H54 (cell line): ENCODE measurements at regions not wholly inside any gene's neighbourhood (a gene's known extent, or its start where the extent isn't known, plus 50 kb on each side); places are given as distances from the start of the nearest gene placed in this dataset.

ENCODE experiments used
- DNase-seq: peaks from one replicate; pipeline ENCODE4 v3.0.0; 2011; ENCODE audit warnings: low spot score, mixed read lengths; ENCODE audit not compliant: insufficient read length
- FAIRE-seq: peaks from 3 replicates; lab custom pipeline; 2011; peaks lifted over from hg19 to GRCh38; lab: Jason Lieb, UNC
- POLR2A ChIP-seq: IDR thresholded peaks from 2 replicates; pipeline ENCODE4 v1.6.1; 2011; ENCODE audit warnings: low read depth, mild to moderate bottlenecking, low read length

DNA sequence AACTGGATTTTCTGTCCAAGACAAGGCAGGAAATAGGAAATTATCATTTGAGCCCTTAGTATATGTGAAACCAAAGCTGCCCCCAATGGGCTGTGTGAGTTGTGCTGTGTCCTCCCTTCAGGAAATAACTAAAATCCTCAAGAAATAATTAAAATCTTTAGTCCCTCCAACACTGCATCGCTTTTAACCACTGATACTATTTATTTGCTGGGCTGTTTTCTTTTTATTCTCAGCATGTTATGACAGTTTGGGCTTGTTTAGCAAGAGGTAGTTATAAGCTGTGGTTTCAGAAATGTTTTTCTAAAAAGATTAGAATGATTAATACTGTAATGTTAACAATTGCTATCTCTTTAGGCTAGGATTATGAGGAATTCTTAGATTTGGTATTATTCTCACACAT, 187.0 kb upstream of the KCNN2 start:
- DNase-seq (no peak), FAIRE-seq (no peak)
- TF ChIP-seq POLR2A: no peak

DNA sequence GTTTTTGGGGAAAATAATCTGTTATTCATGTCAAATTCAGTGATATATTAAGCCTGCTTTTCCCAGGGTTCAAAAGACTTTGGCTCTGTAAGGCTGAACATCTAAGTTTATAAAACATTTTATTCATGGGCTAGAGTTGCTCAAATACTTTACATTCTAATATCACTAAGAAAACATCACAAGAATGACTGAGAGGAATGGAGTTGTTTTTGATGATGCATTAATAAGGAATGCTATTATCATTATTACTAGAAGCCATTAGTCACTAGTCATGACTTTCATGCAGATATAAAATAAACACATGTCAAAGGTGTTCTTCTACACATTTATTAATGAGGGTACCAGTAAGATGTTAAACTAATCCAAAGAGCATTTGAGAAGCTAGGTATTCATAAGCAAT, 185.5 kb upstream of the KCNN2 start:
- no peak for DNase-seq
- no peak for TF ChIP-seq POLR2A
- no peak for FAIRE-seq

DNA sequence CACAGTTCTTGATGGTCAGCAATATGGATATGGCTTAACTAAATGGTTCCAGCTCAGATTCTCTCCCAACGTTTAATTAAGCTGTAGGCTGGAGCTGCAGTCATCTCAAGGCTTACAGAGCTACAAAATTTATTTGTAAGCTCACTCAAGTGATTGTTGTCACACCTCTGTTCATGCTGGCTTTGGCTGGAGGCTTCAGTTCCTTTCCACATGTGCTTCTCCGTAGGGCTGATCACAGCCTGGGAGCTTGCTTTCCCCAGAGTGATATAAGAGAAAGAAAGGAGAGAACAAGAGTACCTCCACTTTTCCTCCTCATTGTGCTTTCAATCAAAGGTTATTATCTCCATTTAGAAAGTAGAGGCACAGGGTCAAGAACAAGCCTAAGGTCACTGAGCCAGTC, 182.7 kb upstream of the KCNN2 start:
- no peak for FAIRE-seq
- no peak for TF ChIP-seq POLR2A

GRCh38 chr5:114184006-114184405, 177.9 kb upstream of the KCNN2 start:
- FAIRE-seq (no peak), DNase-seq (no peak)
- no peak for TF ChIP-seq POLR2A

More for the DNA sequence above, 182.7 kb upstream of the KCNN2 start:
- no peak for DNase-seq

DNA sequence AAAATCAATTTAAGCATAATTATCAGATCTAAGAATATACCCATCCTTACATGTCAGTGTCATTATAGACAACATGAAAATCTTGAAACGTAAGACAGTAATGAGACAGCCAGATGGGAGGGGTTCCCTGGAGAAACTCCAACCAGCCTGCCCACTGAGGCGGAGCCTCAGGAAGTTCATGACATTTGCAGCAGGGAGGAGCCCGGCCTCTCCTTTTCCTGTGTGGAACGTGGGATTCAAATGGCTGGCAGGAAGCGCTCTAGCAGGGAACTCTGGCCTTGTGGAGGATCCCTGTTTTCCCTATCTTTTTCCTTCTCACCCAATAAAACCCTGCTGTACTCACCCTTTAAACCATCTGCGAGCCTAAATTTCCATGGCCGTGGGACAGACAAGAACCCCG, 176.6 kb upstream of the KCNN2 start:
- TF ChIP-seq POLR2A: no peak
- DNase-seq (no peak), FAIRE-seq (peak; percentile 6)

DNA sequence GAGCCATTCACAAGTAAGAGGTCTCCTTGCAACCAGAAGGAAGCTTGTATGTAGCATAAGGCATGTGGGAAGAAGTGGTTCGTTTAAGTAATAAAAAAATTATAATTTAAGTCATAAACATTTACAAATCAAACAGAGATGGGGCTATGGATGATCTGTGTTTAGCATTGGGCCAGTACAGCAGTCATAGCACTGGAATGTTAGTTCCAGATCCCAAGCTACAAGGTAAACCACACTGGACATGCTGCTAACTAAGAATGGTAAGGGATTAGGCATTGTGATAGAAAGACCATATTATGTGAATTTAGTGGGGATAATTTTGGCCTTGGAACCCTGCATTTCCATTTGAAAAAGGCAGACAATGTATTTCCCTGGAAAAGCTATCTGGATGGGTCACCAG, 170.4 kb upstream of the KCNN2 start:
- no peak for FAIRE-seq
- no peak for TF ChIP-seq POLR2A

DNA sequence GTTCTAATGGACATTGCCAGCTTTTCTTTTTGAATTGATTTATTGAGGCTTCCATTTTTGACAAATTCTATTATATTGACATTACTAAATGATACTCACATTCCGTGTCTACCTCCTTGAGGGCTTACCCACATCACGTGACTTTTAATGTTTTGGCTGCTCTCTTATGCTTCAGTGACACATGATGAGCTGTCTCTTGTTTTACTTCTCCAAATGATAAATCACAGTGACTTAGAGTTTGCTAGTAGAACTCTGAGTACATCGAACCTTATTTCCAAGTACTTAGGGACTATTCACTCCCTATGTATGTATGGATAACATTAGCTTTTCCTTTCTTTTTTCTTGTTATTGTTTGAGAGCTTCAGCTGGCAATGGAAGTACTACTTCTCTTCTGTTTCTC, 169.8 kb upstream of the KCNN2 start:
- TF ChIP-seq POLR2A: no peak
- DNase-seq: no peak

More for the DNA sequence above, 170.4 kb upstream of the KCNN2 start:
- DNase-seq: no peak

DNA sequence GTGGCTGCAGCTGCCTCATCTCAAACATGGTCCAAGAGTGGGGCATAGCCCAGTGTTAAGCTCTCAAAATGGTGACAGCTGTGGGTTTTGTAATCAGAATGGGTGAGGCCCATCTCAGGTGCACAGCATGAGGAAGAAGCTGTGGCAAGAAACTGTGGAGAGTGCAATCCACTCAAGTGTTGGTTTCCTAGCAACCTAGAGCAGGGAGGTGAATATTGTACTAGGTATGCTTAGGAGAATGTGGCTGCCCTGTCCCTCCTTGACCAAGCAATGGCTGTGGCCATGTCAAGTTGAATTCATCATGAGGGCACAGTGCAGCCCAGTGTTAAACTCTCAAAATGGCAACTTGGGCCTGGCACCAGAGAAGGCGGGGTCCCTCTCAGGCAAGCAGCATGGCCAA, 160.5 kb upstream of the KCNN2 start:
- TF ChIP-seq POLR2A: no peak
- no peak for DNase-seq
- no peak for FAIRE-seq

More for the DNA sequence above, 169.8 kb upstream of the KCNN2 start:
- FAIRE-seq: no peak

DNA sequence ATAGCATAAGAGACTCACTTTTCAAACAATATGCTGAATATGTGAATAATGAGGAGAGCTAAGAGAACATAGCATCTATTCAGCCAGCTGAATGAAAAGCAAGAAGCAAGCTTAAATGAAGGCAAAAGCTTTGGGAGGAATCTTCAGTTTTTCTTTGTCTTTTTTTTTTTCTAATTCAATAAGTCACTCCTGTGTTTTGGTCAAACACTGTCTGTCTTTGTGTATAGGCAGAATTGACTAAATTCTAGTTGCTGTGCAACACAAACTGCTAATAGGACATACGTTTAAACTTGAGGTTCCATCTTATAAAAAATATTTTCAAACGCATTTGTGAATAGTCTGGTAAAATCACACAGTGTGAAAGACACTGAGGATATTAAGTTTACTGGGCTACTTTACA, 156.9 kb upstream of the KCNN2 start:
- TF ChIP-seq POLR2A: no peak
- FAIRE-seq (no peak), DNase-seq (no peak)

GRCh38 chr5:114206640-114207039, 155.2 kb upstream of the KCNN2 start:
- FAIRE-seq (no peak), DNase-seq (no peak)
- TF ChIP-seq POLR2A: no peak

GRCh38 chr5:114207615-114208014, 154.3 kb upstream of the KCNN2 start:
- no peak for DNase-seq
- TF ChIP-seq POLR2A: no peak
- FAIRE-seq: no peak

GRCh38 chr5:114208120-114208519, 153.8 kb upstream of the KCNN2 start:
- TF ChIP-seq POLR2A: no peak
- DNase-seq (no peak), FAIRE-seq (no peak)

DNA sequence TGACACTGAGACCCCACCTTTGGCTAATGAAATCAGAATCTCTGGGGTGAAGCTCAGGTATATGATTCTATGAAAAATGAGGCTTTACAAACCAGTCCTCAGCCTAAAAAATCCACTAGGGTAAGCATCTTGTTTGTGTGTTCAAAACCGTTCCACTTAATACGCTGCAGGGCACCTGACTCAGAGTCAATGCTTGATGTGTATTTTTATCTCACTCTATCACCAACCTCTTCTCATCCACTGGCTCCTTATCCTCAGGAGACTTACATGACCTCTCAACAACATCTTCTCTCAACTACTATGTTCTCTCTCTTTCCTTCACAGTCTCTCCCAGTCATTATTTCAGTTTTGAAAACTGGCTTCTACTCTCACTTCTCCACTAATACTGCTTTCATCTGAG, 153.3 kb upstream of the KCNN2 start:
- DNase-seq: no peak
- no peak for FAIRE-seq
- no peak for TF ChIP-seq POLR2A

- no peak for TF ChIP-seq POLR2A
- no peak for DNase-seq
- FAIRE-seq: no peak
These were observed 151.2 kb upstream of the KCNN2 start for GRCh38 chr5:114210662-114211061.

GRCh38 chr5:114221807-114222206, 140.1 kb upstream of the KCNN2 start:
- TF ChIP-seq POLR2A: no peak
- FAIRE-seq (no peak), DNase-seq (no peak)

DNA sequence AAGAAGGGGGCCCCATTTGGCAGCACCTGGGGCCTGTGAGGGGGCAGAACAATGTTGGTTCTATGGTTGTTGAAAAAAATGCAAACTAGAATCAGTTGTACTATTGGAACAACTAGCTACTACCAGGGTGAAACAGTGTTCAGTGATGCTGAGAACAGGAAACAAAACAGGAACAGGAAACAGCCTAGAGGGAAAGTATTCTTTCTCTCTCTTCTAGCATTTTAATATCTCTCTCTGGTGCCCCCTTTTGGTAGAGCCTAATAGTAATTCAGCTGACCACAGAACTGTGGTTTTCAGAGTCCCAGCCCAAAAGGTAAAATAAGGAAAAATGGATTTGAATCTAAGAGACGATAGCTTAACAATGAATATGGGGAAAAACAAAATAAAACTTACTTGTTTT, 138.0 kb upstream of the KCNN2 start:
- TF ChIP-seq POLR2A: no peak
- FAIRE-seq (no peak), DNase-seq (peak; percentile 5)

DNA sequence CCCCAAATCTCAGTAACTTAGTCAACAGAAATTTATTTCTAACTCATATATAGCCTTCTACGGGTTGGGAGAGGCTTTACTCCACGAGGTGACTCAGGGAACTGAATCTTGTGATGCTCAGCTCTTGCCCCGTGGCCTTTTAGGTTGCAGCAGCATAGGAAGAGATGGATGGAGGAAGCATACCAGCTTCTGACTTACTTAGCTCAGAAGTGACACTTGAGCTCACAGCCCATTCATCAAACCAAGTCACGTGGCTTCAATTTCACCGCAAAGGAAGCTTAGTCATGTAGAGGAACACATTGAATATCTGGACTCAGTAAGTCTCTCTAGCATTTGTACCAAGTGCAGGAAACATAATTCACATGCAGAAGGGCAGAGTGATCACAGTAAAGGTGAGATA, 124.1 kb upstream of the KCNN2 start:
- peak; percentile 71 for FAIRE-seq
- TF ChIP-seq POLR2A: no peak
- DNase-seq: peak; percentile 4
